GM19023 (cell line): ENCODE measurements at regions not wholly inside any gene's neighbourhood (a gene's known extent, or its start where the extent isn't known, plus 50 kb on each side); places are given as distances from the start of the nearest gene placed in this dataset.

Source experiments
- ATAC-seq: cut with Tn5 transposase; IDR thresholded peaks from one replicate; pipeline ENCODE4 v1.9.1; 2021; ENCODE audit warnings: mild to moderate bottlenecking, moderate library complexity; ENCODE audit not compliant: unreplicated experiment

GRCh38 chr7:23971031-23971430 is 261.0 kb downstream of the STK31 start:
- ATAC-seq, result no peak

DNA sequence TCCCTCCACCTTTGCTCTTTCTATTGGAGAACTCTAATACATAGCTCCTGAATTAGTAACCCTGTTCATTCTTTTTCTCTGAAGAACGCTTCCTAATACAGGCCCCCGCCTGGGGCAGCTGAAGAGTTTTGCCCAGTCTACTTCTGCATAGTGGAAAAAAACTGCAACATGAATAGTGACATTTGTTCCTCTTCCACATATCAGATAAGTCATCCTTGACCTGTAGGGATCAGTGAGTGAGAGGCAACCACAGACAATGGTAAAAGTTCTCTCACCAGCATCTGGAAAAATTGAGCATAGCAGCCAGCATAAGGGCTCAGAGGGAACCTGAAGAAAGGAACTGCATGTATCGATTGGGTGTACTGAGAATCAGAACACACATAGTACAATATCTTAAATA is 262.0 kb downstream of the STK31 start:
- ATAC-seq, result no peak

- ATAC-seq, result no peak
These were observed 263.2 kb downstream of the STK31 start for GRCh38 chr7:23973264-23973663.

DNA sequence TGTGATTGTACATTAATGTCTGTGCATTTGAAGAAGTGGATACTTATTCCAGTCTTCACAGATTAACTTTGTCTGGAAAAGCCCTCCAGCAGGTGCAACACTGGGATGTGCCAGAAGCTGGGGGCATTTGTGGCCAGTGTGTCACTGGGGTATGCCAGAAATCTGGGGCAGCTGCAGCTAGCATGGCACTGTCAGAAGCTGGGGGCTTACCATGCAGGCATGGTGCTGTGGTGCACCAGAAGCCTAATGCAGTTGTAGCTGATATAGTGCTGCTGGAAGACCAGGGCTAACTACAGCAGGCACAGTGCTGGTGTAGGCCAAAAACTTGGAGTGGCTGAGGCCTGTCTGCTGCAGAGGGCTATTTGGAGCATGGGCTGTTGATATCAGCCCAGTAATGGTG is 270.1 kb downstream of the STK31 start:
- ATAC-seq, result no peak

DNA sequence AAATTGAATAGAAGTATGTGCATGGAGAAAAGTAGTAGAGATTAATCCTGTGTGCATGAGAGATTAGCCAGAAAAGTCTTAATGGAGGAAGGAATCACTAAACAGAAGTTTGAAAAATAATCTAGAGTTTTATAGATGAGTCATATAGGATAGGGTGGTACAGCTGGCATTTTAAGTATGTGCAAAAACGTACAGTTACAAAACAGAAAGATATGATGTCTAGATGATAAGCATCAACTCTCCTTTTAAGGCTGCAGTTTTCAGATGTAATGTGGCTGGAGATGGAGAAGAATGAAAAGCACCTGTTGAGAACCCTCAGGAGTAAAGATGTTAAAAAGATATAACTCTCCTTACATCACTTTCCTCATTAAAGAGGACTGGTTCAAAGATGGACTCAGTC is 271.3 kb downstream of the STK31 start:
- ATAC-seq, result no peak

- ATAC-seq, result no peak
These were observed 271.7 kb downstream of the STK31 start for GRCh38 chr7:23981758-23982157.

GRCh38 chr7:24005517-24005916 is 278.5 kb upstream of the NPY start:
- ATAC-seq, result no peak

GRCh38 chr7:24010495-24010894 is 273.5 kb upstream of the NPY start:
- no peak for ATAC-seq

DNA sequence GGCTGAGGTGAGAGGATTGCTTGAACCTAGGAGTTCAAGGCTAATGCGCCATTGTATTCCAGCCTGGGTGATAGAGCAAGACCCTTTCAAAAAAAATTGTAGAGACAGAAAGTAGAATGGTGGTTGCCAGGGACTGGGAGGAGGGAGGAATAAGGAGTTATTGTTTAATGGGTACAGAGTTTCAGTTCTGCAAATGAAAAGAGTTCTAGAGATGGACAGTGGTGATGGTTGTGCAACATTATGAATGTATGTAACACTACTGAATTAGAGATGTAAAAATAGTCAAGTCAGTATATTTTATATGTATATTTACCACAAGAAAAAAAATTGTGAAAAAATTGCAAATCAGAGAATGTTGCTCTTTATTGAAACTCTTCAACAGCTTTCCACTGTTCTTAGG is 266.5 kb upstream of the NPY start:
- no peak for ATAC-seq

- no peak for ATAC-seq
These were observed 265.7 kb upstream of the NPY start for GRCh38 chr7:24018331-24018730.

DNA sequence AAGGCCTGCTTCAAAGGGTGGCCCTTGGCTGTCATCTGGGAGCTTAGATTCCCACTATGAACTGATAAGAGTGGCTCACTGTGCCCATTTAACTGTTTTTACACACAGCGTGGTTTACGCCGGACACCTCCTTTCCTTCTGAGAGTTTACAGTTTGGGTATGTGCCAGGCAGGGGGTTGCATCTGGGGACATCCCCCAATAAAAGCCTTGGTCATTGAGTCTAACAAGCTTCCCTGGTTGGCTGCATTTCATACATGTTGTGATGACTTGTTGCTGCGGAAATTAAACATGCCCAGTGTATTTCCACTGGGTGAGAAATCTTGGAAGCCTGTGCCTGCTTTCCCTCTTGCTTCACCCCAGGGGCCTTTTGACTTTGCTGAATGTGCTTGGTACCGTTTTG is 264.1 kb upstream of the NPY start:
- ATAC-seq, result no peak

DNA sequence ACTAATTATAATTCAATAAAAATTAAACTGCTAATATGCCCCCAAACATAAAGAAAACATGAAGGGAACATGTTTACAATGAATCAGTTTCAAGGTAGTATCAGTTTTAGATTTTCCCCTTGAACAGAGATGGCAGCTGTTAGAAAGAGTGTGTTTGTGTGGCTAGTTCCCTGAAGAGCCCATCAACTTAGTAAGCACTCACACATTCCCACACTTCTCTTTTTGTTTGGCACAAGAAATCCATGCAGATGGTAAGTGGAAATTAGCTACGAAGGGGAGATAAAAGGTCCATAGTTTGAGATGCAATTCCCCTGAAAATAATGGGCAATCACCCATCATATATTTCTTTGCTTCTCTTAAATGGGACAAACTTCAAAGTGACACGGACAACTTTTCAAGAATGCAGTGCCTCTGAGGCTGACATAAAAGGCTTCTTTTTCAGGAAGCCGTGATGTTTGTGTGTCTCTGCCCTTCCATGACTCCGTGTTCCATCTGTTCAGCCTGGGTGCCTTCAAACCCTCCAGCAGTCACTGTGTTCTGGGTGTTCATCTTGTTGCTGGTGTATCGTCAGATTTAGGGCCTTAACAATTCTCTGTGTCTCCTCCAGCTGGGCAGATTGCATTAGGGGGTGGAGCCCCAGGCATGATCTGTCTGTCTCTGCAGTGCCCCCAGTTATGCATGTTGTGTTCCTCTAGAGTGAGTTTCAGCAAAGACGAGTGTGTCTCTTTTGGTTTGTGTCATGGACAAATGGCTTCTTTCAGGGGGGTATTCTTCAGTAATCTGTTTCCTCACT is 259.5 kb upstream of the NPY start:
- ATAC-seq, result no peak

DNA sequence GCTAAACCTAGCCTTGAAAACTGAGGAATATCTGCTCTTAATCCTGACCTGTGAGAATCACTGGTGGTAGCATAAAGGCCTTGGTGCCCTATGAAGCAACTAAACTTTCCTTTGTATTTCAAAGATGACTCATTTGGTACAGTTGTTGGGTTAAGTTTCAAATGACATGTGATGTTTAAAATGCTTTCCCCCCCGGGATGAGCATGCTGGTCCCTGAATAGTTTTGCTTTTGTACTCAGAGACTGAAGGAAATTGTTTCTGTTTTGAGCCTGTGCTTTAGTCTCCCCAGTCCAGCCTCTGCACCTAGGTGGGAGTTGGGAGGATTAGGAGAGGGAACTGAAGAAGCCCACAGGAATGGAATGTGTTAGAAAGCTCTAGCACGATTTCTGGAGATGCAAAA is 258.9 kb upstream of the NPY start:
- no peak for ATAC-seq

DNA sequence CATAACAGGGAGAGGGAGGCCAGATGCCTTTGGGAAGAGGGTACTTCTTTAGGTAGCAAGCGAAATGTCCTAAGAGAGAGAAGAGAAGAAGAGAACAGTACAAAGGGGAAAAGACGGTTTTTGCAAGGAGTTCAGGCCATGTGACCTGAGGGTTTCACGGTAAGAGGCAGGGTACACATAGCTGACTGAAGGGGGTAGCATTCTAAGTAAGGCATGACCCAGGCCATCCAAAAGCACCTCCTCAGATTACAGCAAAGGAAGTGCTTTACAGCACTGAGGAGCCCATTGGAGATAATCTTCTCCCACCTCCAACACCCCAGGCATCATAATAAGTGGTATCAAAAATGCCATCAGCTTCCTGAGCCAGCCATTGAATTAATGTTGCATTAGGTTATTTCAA is 258.2 kb upstream of the NPY start:
- ATAC-seq, result no peak

GRCh38 chr7:24026351-24026750 is 257.6 kb upstream of the NPY start:
- no peak for ATAC-seq

GRCh38 chr7:24029068-24029467 is 254.9 kb upstream of the NPY start:
- ATAC-seq, result no peak

- no peak for ATAC-seq
These were observed 249.7 kb upstream of the NPY start for GRCh38 chr7:24034251-24034650.

DNA sequence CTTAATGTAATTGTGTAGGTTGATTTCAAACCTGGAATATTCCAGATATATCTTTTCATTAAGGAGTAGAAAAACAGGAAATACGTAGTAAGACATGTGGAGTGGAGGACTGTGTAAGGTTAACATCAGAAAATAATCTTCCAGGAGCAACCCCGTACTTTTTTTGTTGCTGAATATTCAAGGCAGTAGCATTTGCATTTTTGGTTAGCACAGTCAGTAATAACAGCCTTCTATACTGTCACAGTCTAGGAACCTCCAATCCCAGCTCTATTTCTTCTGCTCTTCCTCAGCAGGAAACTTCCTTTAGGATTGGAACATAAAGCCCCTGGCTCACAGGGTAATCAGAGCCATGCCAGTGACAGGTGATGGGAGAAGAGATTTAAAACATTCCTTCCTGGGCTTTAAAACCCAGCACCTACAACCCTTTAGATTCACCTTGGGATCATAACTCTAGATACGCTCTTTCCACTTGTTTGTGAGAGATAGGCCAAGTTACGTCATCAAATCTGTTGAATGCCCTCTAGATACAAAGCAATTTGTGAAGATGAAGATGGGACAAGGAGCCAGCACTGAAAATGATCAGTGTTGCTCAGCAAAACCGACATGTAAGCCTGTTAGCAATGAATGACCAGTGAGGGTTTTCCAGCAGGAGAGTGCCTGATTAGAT is 248.5 kb upstream of the NPY start:
- ATAC-seq, result no peak

- no peak for ATAC-seq
These were observed 248.0 kb upstream of the NPY start for GRCh38 chr7:24036033-24036412.

GRCh38 chr7:24038993-24039392 is 245.0 kb upstream of the NPY start:
- ATAC-seq, result no peak

DNA sequence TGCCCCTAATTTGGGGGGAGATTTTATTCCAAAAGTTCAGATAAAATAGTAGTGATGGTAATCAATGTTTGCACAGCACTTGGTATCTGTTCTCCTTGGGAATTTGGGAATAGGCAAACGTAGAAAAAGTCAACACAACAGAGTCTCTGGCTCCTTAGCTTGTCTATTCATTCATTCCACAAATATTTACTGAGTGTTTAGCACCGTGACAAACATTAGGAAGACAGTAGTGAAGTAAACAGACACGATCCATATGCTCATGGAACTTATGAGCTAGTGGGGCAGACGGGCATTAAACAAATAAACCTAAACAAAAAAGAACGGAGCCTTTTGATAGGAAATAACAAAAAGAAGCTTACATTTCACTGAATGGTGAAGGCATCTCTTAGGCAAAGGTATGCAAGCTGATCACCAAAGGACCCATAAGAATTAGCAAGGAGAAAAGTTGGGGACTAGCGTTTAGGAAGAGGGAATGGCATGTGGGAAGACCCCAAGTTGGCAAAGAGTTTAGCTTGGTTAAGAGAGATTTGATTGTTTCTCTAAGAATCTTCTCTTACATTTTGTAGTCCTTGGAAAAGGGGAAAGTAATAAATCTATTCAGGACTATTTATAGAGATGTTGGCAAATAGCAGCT is 243.9 kb upstream of the NPY start:
- ATAC-seq, result no peak

DNA sequence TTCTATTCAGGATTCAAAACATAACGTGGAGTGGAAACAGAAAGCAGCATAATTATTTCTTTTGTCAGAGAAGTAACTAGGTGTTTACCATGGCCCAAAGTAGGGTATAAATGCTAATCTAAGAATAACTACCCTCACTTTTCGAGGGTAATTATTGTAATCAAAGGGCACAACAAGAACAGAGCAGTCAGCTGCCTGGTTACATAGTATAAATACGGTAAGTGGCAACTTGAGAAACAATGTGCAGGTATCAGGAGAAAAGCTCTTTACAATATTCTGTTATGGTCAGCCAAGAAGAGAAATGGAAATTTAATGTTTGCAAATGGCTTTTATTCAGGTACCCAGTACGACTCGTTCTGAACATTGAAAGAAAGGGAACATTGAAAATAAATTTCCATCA is 242.0 kb upstream of the NPY start:
- ATAC-seq, result no peak
